ENCODE measurements at regions not wholly inside any gene's neighbourhood (a gene's known extent, or its start where the extent isn't known, plus 50 kb on each side); places are given as distances from the start of the nearest gene placed in this dataset.

- no peak for DNase-seq (ENCODE audit: low read depth)
These were observed 138.5 kb upstream of the AGR3 start for GRCh38 chr7:17020250-17020649.

GRCh38 chr7:17021205-17021604, 139.4 kb upstream of the AGR3 start:
- no peak for DNase-seq (ENCODE audit: low read depth)

GRCh38 chr7:17022920-17023319, 141.1 kb upstream of the AGR3 start:
- DNase-seq (ENCODE audit: low read depth) = no peak

- DNase-seq (ENCODE audit: low read depth) = no peak
These were observed 144.5 kb upstream of the AGR3 start for GRCh38 chr7:17026269-17026668.

GRCh38 chr7:17027143-17027788, 145.5 kb upstream of the AGR3 start:
- no peak for DNase-seq (ENCODE audit: low read depth)

- DNase-seq (ENCODE audit: low read depth) = no peak
These were observed 146.0 kb upstream of the AGR3 start for GRCh38 chr7:17027789-17028152.

GRCh38 chr7:17029150-17029549, 147.4 kb upstream of the AGR3 start:
- DNase-seq (ENCODE audit: low read depth) = no peak

GRCh38 chr7:17030559-17030958, 148.8 kb upstream of the AGR3 start:
- no peak for DNase-seq (ENCODE audit: low read depth)

GRCh38 chr7:17031906-17032551, 150.2 kb upstream of the AGR3 start:
- DNase-seq (ENCODE audit: low read depth) = no peak

- DNase-seq (ENCODE audit: low read depth) = no peak
These were observed 151.5 kb upstream of the AGR3 start for GRCh38 chr7:17033245-17033644.

- no peak for DNase-seq (ENCODE audit: low read depth)
These were observed 154.8 kb upstream of the AGR3 start for GRCh38 chr7:17036584-17036983.

- DNase-seq (ENCODE audit: low read depth) = no peak
These were observed 155.6 kb upstream of the AGR3 start for GRCh38 chr7:17037356-17037755.

- DNase-seq (ENCODE audit: low read depth) = no peak
These were observed 156.5 kb upstream of the AGR3 start for GRCh38 chr7:17038160-17038782.

- DNase-seq (ENCODE audit: low read depth) = no peak
These were observed 157.0 kb upstream of the AGR3 start for GRCh38 chr7:17038783-17039170.

- DNase-seq (ENCODE audit: low read depth) = no peak
These were observed 157.6 kb upstream of the AGR3 start for GRCh38 chr7:17039372-17039771.

- DNase-seq (ENCODE audit: low read depth) = no peak
These were observed 158.9 kb upstream of the AGR3 start for GRCh38 chr7:17040716-17041115.

- DNase-seq (ENCODE audit: low read depth) = no peak
These were observed 159.5 kb upstream of the AGR3 start for GRCh38 chr7:17041324-17041723.

GRCh38 chr7:17042211-17042610, 160.4 kb upstream of the AGR3 start:
- DNase-seq (ENCODE audit: low read depth) = no peak

GRCh38 chr7:17043012-17043877, 161.5 kb upstream of the AGR3 start:
- no peak for DNase-seq (ENCODE audit: low read depth)

GRCh38 chr7:17044396-17044795, 162.6 kb upstream of the AGR3 start:
- DNase-seq (ENCODE audit: low read depth) = no peak

- no peak for DNase-seq (ENCODE audit: low read depth)
These were observed 163.1 kb upstream of the AGR3 start for GRCh38 chr7:17044861-17045260.

GRCh38 chr7:17046259-17046658, 164.5 kb upstream of the AGR3 start:
- no peak for DNase-seq (ENCODE audit: low read depth)

GRCh38 chr7:17046666-17047065, 164.9 kb upstream of the AGR3 start:
- no peak for DNase-seq (ENCODE audit: low read depth)
